ENCODE measurements at regions not wholly inside any gene's neighbourhood (a gene's known extent, or its start where the extent isn't known, plus 50 kb on each side); places are given as distances from the start of the nearest gene placed in this dataset.
A peak's percentile ranks its signal among the peaks of the same experiment; 100 is the strongest.
"Not testable (repeated sequence)": the region's sequence is repeated elsewhere in the genome, so short reads cannot be mapped to it uniquely, and the experiment has no call there.

- no peak for DNase-seq (ENCODE audit: low spot score)
These were observed 81.4 kb downstream of the ACAA2 start for GRCh38 chr18:49731860-49732311.

DNA sequence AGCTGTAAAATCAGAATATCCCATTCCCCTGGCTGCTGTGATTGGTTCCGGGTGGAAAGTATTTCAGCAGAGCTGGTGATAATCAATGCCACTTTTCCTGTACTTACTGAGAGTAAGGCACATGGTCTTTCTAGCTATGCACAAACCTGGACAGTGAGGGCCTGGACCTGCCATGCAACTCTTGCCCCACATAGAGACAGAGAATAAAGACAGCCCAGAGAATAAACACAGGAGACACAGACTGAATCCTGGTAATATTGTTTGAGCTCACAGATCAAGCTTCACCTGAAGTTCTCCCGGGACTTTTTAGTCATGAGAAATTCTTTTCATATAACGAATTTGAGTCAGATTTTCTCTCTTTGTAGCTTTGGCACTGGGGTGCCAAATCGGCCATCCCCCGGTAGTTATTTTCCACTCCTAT, 81.9 kb downstream of the ACAA2 start:
- DNase-seq (ENCODE audit: low spot score), result no peak

- DNase-seq (ENCODE audit: low spot score), result no peak
These were observed 82.4 kb downstream of the ACAA2 start for GRCh38 chr18:49730951-49731391.

- peak; percentile 51 for DNase-seq (ENCODE audit: low spot score)
These were observed 84.8 kb downstream of the ACAA2 start for GRCh38 chr18:49728542-49728941.

- no peak for DNase-seq (ENCODE audit: low spot score)
These were observed 85.5 kb downstream of the ACAA2 start for GRCh38 chr18:49727816-49728215.

- no peak for DNase-seq (ENCODE audit: low spot score)
These were observed 86.7 kb downstream of the ACAA2 start for GRCh38 chr18:49726675-49726963.

- DNase-seq (ENCODE audit: low spot score), result peak; percentile 92
These were observed 87.3 kb downstream of the ACAA2 start for GRCh38 chr18:49725809-49726674.

GRCh38 chr18:49723648-49724180, 89.6 kb downstream of the ACAA2 start:
- no peak for DNase-seq (ENCODE audit: low spot score)

DNA sequence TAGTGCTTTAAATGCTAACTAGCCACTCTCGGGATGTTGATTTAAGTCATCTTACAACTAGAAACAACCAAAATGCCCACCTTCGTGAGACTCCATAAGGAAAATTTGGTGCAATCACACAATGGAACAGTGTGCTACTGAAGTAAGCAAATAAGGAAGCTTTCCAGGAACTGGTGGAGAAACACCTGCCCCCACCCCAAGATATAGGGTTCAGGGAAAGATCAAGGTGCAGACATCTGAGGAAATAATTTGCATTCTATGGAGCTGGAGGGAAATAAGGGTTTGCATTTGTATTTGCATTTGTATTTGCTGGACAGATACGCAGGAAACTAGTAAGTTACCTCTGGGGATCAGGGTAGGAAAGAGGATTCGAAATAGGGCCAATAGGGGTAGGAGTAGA, 90.9 kb downstream of the ACAA2 start:
- no peak for DNase-seq (ENCODE audit: low spot score)

DNA sequence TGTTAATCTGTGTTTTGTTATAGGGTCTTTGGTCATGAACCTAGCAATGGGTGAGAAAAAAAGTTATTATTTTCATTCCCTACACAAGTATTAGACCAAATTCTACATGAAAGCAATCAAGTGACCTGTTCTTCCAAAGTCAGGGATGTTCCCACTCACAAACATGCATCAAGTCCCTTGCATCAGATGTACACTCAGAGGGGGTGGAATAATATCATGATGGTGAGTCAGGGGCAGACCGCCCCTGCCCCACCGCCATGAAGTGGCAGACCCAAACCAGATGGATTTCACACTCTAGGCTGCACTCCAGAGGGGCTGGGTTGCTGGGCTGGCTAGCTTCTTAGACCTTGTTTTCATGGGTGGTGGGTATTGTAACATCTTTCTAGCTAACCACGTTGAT, 91.4 kb downstream of the ACAA2 start:
- DNase-seq (ENCODE audit: low spot score), result no peak

DNA sequence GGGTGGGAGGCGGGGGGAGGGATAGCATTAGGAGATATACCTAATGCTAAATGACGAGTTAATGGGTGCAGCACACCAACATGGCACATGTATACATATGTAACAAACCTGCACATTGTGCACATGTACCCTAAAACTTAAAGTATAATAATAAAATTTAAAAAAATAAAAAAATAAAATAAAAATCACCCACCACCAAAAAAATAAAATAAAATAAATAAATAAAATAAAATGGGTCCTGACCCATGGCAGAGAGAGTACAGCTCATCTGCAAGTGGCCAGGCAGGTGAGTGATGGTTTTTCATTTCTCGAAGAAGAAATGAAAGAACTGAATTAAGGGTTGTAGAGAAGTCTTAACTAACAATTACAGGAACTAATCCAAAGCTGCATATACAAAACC, 92.4 kb downstream of the ACAA2 start:
- not testable (repeated sequence) for DNase-seq (ENCODE audit: low spot score)

GRCh38 chr18:49717617-49718016, 95.7 kb downstream of the ACAA2 start:
- no peak for DNase-seq (ENCODE audit: low spot score)

DNA sequence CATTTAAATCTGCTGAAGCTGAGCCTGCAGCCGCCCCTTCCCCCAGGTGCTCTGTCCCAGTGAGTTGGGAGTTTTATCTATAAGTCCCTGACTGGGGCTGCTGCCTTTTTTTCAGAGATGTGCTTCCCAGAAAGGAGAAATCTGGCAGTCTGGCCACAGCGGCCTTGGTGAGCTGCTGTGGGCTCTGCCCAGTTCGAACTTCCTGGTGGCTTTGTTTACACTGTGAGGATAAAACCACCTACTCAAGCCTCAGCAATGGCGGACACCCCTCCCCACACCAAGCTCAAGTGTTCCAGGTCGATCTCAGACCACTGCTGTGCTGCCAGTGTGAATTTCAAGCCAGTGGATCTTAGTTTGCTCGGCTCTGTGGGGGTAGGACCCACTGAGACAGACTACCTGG, 97.3 kb downstream of the ACAA2 start:
- no peak for DNase-seq (ENCODE audit: low spot score)

GRCh38 chr18:49709347-49709690, 104.0 kb downstream of the ACAA2 start:
- no peak for DNase-seq (ENCODE audit: low spot score)

GRCh38 chr18:49708662-49709346, 104.5 kb downstream of the ACAA2 start:
- DNase-seq (ENCODE audit: low spot score), result no peak

- DNase-seq (ENCODE audit: low spot score), result no peak
These were observed 105.7 kb downstream of the ACAA2 start for GRCh38 chr18:49707599-49707998.

- DNase-seq (ENCODE audit: low spot score), result no peak
These were observed 109.0 kb downstream of the ACAA2 start for GRCh38 chr18:49704334-49704733.

GRCh38 chr18:49701190-49701589, 112.1 kb downstream of the ACAA2 start:
- DNase-seq (ENCODE audit: low spot score), result no peak

- no peak for DNase-seq (ENCODE audit: low spot score)
These were observed 114.0 kb downstream of the ACAA2 start for GRCh38 chr18:49699303-49699702.

DNA sequence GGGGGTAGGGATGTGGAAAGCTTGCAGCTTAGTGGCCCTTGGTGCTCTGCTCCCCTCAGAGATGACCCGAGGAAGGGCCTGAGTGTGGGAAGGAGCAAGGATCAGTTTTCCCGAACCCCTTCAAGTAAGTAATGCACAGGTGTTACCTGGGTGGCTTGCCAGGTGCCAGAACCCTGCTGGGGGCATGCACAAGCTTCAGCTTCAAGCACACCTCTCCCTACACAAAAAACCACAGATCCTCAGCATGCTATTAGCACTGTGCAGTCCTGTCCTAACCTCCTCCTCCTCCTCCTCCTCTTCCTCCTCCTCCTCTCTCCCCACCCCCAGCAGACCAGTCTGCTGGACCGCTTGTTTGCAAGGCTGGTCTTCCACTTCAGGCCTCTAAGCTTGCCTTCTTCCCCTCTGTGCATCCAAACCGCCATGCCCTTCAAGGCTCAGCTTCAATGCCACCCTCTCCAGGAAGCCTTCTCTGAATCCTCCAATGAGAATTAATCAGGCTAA, 114.8 kb downstream of the ACAA2 start:
- DNase-seq (ENCODE audit: low spot score), result no peak

- peak; percentile 50 for DNase-seq (ENCODE audit: low spot score)
These were observed 115.4 kb downstream of the ACAA2 start for GRCh38 chr18:49697757-49698524.

GRCh38 chr18:49697049-49697448, 116.3 kb downstream of the ACAA2 start:
- DNase-seq (ENCODE audit: low spot score), result no peak

Data from AG08396 (cell line).